ENCODE measurements at regions not wholly inside any gene's neighbourhood (a gene's known extent, or its start where the extent isn't known, plus 50 kb on each side); places are given as distances from the start of the nearest gene placed in this dataset.

GRCh38 chr6:8881663-8882062 lies 446.3 kb upstream of the SLC35B3 start:
- TF ChIP-seq POLR2A (IDR thresholded peaks at IDR 0.05; ENCODE audit: low read length) (no peak), GATA1 (IDR thresholded peaks at IDR 0.05; ENCODE audit: low read depth, low read length) (no peak)
